ENCODE measurements at regions not wholly inside any gene's neighbourhood (a gene's known extent, or its start where the extent isn't known, plus 50 kb on each side); places are given as distances from the start of the nearest gene placed in this dataset.
"Not testable (repeated sequence)": the region's sequence is repeated elsewhere in the genome, so short reads cannot be mapped to it uniquely, and the experiment has no call there.

DNA sequence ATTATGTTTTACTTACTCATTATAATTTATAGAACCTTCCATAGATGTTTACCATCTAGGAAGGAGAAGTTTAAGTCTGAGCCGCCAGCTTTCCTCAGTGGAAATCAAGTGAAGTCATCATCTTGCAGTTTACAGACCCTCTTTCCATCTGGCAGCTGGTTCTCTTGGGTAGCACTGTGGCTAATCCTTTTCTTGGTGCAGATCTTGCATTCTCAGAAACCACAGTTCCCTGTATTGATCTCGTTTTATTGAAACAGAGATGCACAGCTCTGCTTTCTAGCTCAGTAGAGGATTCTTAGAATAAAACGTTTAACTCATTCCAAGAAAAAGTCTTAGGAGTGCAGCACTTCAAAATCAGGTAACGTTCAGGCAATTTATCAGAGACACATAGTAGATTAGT, 1154.7 kb downstream of the FOXD4L5 start:
- not testable (repeated sequence) for DNase-seq

DNA sequence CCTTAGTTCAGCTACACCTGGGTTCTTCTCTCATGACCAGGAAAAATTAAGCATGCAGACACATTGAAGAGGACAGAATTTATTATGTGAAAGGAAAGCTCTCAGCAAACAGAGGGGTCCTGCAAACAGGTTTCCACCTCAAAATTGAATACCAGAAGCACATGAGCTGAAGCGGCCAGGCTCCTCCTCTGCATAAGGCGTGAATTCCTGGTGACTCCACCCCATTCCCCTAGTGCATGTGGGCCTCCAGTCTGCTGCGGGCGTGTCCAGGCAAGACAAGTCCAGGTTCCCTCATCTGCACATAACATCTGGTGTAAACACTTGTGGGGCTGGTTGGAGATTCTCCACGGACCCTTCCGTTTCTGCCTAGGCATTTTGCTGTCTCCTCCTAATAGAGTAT, 1156.4 kb downstream of the FOXD4L5 start:
- DNase-seq = no peak

DNA sequence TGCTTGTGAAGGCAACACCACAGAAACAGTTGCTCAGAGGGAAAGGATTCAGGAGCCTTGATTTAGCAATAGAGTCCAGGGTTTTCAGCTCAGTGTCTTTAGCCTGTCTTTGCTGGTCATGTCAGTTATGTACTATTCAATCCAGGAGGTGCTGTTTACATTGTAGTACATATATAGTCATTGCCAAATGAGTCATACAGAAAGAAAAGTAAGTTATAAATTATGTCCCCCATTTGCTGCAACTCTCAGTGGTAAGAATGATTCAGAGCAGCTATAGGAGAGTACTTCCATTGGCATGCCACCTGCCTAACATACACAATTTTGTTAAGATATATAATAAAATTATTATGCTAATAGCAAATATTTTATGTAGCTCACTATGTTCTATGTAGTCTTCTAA, 1163.4 kb downstream of the FOXD4L5 start:
- DNase-seq = not testable (repeated sequence)

DNA sequence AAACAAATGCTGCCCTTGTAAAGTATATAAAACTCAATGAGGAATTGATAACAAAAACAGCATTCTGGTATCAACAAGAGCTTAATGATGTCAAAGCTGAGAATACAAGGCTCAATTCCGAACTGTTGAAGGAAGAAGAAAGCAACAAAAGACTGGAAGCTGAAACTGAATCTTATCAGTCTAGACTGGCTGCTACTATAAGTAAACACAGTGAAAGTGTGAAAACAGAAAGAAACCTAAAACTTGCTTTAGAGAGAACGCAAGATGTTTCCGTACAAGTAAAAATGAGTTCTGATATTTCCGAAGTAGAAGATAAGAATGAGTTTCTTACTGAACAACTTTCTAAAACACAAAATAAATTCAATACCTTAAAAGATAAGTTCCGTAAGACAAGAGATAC, 1167.7 kb downstream of the FOXD4L5 start:
- DNase-seq = not testable (repeated sequence)

DNA sequence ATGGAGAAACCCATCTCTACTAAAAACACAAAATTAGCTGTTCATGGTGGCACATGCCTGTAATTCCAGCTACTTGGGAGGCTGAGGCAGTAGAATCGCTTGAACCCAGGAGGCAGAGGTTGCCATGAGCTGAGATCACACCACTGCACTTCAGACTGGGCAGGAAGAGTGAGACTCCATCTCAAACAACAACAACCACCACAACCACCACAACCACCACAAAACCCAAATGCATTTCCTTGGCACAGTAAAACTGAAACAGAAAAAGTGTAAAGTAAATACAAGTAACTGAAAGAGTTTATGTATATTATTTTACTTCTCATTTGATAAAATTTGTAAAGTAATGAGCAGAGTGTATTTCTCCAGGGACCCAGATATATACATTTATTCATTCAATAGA, 1177.1 kb downstream of the FOXD4L5 start:
- DNase-seq = not testable (repeated sequence)

DNA sequence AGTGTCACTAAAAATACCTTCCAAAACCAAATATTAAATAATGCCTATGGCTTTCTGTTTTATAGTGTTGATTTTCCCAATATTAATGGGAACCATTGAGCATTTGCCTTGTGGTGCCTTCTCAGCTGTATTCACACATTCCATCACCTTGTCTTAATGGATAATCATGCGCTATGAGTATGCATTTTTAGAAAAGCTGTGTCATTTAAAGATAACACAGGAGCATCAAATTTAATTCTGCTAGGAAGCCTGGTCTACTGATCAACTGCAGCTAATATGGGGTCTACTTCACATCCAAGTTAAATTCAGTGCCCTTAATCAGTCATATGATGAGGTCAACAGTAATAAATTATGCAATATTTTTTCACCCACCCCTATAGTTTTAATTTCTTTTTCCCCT, 1177.8 kb downstream of the FOXD4L5 start:
- DNase-seq = not testable (repeated sequence)

DNA sequence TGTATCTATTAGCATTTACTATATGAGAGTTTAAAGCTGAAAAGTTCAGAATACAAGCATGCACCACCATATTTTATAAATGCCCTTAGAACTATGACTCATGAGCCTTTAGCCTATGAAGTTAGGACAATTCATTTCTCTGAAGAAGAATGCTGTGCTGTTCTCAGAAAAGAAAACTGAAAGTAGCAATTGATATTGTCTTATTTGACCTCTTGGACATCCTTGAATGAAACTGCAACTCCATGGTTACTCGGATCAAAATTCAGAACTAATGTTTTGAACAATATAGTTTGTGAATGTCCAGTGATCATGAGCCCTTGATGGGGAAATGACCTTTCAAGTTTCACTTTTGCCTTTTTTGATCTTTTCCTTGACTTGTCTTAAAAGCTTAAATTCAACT, 1179.8 kb downstream of the FOXD4L5 start:
- DNase-seq = not testable (repeated sequence)

DNA sequence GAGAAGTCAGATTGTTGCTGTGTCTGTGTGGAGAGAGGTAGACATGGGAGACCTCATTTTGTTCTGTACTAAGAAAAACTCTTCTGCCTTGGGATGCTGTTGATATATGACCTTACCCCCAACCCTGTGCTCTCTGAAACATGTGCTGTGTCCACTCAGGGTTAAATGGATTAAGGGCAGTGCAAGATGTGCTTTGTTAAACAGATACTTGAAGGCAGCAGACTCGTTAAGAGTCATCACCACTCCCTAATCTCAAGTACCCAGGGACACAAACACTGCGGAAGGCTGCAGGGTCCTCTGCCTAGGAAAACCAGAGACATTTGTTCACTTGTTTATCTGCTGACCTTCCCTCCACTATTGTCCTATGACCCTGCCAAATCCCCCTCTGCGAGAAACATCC, 1183.5 kb downstream of the FOXD4L5 start:
- not testable (repeated sequence) for DNase-seq

DNA sequence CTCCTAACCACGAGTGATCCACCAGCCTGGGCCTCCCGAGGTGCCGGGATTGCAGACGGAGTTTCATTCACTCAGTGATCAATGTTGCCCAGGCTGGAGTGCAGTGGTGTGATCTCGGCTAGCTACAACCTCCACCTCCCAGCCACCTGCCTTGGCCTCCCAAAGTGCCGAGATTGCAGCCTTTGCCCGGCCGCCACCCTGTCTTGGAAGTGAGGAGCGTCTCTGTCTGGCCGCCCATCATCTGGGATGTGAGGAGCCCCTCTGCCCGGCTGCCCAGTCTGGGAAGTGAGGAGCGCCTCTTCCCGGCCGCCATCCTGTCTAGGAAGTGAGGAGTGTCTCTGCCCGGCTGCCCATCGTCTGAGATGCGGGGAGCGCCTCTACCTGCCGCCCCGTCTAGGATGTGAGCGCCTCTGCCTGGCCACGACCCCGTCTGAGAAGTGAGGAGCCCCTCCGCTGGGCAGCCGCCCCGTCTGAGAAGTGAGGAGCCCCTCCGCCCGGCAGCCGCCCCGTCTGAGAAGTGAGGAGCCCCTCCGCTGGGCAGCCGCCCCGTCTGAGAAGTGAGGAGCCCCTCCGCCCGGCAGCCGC, 1184.3 kb downstream of the FOXD4L5 start:
- not testable (repeated sequence) for DNase-seq

DNA sequence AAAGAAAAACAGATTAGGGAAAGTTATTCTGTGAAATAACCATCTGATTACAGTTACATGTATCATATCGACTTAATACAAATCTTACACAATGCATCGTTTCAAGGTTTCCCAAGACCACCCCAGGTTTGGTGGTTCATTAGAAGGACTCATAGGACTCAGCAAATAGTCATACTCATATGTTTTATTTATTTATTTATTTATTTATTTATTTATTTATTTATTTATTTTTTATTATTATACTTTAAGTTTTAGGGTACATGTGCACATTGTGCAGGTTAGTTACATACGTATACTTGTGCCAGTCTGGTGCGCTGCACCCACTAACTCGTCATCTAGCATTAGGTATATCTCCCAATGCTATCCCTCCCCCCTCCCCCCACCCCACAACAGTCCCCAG, 1199.0 kb downstream of the FOXD4L5 start:
- not testable (repeated sequence) for DNase-seq

DNA sequence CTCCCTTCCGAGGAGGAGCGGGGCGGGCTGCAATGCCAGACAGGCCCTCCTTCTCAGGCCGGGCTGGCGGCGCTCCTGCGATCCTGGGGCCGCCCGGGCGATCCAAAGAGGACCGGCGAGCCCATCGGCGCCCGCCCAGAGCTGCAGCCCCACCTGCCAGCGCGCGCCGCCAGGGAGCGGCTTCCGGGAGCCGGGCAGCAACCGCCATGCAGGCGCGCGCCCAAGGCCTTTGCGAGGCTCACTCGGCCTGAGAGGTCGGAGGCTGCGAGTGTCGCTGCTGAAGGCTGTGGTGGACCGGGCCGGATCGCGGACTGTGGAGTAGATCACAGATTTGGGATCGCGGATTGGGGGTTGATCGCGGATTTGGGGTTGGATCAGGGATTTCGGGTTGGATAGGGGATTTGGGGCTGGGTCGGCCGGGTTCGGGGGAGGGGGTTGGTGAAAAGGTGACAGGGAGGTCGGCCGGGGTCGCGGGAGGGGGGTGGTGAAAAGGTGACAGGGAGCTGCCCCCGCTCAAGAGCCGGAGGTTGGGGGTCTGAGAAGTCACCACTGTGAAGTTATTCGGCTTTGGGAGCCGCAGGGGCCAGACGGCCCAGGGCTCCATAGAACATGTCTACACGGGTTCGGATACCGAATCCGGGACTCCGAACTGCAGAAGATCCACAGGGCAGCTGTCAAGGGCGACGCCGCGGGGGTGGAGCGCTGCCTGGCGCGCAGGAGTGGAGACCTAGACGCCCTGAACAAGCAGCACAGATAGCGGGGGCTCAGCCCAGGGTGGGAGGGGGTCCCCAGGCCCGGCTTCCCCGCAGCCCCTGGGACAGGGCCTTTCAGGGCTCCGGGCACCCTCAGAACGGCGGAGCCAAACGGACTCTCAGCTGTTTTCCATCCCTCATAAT, 1213.4 kb downstream of the FOXD4L5 start:
- DNase-seq = not testable (repeated sequence)

DNA sequence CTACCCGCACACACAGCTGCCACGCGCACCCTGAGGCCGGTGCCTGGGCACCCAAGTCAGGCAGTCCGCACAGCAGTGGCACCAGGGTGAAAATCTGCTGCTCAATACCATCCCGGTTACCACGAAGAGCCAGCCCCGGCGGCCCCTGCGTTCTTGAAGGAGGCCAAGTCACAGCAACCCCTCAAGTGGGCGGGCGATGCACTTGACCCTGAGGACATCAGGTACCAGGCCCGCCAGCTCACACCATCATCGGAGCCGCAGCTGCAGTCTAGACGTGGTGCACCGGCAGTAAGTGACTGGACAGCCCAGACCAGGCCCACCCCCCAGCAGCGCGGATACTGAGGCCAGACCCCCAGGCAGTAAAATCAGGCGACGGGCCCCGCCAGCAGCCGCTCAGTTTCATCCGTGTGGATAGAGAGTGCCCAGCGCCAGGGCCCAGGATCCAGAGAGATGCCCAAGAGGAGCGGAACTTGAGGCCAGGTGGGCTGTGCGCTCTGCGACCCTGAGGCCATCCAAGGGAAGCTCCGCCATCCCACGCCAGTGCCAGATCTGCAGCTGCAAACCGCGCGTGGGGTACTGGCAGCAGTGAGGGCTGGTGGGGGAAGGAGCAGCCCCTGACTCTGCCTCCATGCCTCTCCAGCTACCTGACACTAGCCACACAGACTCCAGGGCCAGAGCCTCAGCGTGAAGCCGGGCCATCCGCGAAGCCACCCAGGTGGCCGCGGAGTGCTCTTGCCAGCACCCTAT, 1214.2 kb downstream of the FOXD4L5 start:
- DNase-seq = not testable (repeated sequence)

DNA sequence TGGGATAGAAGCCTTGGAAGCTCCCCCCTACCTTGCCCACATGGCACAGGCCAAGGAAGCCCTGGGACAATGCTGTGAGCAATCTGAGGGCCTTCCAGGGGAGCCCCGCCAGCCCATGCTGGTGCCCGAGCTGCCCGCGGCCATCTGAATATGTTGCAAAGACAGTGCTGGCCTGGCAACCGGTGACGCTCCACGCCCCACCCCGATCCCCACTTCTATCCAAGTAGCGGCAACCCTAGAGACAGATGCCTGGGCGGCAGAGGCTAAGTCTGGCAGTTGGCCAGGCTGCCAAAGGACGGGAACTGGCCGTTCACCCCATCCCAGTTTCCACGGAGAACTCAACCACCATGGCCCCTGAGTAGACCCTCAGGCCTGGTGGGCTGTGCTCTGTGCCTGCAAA, 1214.9 kb downstream of the FOXD4L5 start:
- not testable (repeated sequence) for DNase-seq

DNA sequence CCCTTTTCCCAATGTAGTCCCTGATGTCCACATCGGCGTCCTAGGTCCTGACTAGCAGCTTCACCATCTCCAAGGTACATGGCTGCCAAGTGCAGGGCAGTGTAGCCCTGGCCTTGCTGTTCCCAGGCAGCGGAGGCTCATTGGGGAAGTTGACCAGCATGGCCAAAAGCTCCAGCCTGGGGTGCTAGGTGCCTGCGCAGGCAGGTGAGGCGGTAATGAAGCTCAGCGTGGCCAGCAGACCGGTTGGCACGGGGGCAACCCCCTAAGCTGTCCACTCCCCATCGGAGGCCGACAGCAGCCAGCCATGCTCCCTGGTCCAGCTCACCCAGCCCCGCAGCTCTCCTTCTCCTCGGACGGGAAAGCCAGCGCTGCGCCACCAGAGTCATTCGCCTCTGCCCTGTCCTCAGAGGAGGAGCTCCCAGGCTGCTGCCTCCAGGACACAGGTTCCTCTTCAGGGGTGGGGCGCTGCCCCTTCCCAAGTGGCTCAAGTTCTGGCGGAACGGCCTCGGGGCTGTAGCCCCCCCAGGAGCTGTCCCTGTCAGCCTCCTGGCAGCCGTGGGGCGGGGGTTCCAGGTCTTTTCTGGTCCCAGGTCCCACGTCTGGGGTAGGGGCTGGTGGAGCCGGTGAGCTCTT, 1218.2 kb downstream of the FOXD4L5 start:
- DNase-seq = no peak

DNA sequence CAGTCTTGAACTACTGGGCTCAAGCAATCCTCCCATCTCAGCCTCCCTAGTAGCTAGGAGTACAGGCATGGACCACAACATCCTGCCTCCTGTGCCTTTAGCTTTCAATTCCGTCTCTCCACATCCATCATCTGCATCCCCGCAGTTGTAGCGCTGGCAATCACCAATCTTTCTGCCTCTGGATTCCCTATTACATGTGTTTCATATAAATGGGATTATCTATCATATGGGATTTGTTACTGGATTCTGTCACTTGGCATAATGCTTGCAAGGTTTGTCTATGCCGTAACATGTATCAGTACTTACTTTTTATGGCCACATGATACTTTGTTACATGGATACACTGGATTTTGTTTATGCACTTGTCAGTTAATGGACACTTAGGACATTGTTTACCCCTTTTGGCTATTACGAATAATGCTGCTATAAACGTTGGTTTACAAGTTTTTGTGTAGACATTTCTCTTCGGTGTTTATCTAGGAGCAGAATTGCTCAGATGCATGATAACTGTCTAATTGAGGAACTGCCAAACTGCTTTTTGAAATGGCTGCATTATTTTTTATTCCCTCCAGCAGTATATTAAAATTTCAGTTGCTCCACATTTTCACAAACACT, 1223.9 kb downstream of the FOXD4L5 start:
- DNase-seq = no peak

DNA sequence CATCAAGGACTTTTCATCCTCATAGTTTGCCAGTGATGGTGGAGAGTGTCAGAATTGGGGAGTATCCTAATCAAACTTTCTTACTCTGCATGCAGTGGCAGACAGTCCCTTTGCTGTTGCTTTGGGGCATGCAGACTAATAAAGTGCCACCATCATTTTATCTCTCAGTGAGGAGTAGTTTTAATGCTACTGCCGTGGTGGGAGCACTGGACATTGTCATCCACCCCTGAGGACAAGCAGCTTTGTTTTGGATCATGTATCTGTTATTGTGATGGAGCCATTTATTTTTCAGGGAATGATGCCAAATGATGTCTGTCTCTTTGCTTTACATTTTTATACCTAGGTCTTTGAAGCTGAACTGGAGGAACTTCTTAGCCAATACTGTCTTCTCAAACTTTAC, 1226.9 kb downstream of the FOXD4L5 start:
- not testable (repeated sequence) for DNase-seq

DNA sequence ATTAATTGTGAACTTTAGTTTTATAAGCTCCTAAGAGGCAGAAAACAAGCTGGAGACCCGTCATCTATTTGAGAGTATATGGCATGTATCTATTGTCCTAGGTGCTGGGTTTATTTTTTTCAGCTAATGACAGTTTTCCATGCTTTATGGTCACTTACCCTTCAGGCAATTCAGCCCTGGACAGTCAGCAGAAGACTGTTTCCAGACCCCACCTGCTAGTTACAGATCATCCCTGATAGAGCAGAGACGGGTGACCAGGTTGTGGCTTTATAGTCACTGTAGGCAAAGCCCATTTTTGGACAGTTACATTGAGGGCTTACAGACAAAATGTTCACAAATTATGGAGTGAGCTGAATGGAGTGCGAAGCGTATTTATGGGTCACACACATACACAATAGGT, 1227.5 kb downstream of the FOXD4L5 start:
- DNase-seq = no peak

DNA sequence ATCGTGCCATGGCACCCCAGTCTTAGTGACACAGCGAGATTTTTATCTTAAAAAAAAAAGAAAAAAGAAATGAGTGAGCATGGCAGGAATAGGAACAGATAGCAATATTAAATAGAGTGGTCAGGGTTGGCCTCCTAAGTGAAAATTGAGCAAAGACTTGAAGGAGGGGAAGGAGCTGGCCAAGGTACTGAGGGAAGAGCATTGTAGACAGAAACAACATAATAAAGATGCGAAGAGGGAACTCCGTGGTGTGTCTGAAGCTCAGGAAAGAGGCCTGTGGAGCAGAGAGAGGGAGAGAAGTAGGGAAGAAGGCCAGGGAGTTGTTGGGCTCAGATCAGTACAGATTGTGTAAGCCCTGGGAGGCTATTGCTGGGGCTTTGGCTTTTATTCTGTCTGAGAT, 1256.1 kb downstream of the FOXD4L5 start:
- DNase-seq = not testable (repeated sequence)

DNA sequence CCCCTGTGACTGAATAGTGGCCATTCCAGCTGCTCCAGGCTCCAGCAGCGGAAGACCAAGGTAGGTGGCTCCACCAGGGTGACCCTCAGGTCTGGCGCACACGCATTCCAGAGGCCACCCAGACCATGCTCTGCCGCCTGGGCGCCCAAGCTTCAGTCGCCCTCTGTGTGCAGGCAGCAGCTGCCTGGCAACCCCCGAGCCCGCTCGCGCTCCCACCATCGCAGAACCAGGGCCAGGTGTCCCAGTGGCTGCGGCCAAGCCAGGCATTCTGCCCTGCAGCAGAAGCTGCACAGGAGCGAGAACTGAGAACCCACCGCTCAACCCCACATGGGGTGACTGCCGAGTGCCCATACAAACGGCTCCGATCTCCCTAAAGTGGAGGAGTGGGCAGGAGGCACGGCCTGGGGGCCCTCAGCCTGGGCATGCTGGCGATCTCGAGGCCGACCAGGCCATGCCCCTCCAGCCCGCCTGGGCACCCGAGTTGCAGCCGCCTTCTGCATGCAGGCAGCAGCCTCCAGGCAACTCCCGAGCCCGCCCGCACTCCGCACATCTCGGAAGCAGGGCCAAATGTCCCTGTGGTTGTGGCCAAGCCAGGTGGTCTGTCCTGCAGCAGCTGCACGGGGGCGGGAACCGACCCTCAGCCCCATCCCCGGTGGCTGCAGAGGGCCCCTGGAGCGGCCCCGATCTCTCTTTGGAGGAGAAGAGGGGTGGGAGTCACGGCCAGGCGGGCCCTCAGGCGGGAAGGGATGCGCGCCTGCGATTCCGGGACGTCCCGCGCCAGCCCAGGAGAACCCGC, 1264.1 kb downstream of the FOXD4L5 start:
- not testable (repeated sequence) for DNase-seq

DNA sequence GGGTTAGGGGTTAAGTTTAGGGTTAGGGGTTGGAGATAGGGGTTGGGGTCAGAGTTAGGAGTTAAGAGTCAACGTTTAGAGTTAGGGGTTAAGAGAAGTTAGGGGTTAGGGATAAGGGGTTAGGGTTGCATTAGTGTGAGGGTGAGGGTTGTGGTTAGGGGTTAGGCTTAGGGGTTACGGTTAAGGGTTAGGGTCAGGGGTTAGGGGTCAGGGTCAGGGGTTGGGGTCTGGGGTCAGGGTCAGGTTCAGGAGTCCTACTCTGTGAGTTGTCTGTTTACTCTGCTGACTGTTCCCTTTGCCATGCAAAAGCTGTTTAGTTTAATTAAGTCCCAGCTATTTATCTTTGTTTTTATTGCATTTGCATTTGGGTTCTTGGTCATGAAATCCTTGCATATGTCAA, 1267.3 kb downstream of the FOXD4L5 start:
- DNase-seq = not testable (repeated sequence)

DNA sequence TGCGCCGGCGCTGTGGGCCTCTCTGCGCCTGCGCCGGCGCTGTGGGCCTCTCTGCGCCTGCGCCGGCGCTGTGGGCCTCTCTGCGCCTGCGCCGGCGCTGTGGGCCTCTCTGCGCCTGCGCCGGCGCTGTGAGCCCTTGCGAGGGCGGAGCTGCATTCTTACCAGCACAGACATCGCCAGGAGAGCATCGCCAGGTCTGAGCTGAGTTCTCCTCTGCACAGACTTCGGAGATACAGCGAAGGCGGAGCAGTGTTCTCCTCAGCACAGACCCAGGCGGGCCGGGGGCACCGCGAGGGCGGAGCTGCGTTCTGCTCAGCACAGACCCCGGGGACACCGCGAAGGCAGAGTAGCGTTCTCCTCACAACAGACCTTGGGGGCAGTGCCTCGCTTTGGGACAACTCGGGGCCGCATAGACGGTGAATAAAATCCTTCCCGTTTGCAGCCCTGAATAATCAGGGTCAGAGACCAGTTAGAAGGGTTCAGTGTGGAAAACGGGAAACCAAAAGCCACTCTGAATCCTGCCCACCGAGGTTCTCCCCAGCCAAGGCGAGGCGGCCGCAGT, 1268.1 kb downstream of the FOXD4L5 start:
- DNase-seq = peak in 1 of 2 experiments; percentile 9
